HUDEP-2 (cell line): ENCODE measurements at regions not wholly inside any gene's neighbourhood (a gene's known extent, or its start where the extent isn't known, plus 50 kb on each side); places are given as distances from the start of the nearest gene placed in this dataset.
A peak's percentile ranks its signal among the peaks of the same experiment; 100 is the strongest.

ENCODE experiments used
- DNase-seq, 76 experiments: peaks; one replicate each; lab custom pipeline; 2025; ENCODE audit not compliant: unreplicated experiment in 76 of 76; lab: John Stamatoyannopoulos, UW

DNA sequence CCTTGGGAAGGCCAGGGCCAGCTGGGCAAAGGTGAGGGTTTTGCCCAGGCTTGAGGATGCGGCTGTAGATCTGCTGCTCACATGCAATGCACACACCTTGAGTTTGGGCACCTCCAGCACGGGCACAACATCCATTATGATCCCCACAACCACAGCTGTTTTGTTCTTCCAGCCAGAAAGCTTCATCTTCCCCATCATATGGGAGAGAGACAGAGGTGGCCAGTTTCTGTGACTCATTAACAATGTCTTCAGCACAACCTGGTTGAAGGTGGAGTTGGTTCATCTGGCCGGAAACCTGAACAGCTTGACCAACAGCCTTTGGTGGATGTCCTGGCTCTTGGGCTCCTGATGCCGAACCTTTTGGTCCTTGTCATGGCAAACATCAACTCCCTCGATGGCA, 163.7 kb upstream of the CCND2 start:
- DNase-seq = no peak

GRCh38 chr12:4108803-4109345, 164.7 kb upstream of the CCND2 start:
- no peak for DNase-seq

- DNase-seq = no peak
These were observed 165.5 kb upstream of the CCND2 start for GRCh38 chr12:4107911-4108697.

DNA sequence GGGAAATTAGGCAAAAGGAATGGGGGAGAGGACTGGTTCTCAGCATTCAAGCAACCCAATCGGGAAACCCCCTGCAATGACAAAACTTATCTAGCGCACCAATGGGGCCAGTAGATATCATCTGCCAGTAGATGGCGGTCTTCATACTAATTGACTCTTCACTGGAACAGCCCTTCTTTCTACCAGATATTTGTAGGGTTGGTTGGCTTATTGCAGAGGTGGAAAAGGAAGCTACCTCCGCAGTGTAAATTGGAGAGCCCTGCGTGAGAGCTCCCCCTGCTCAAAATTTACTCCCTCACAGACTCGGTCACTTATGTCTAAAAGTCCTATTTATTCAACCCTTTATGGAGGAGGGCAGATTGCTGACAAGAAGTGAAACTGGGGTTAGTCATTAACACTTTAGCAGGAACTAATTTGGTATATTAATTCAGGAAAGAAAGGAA, 166.1 kb upstream of the CCND2 start:
- peak in 63 of 76 experiments; percentile 2 to 78 (median 30) for DNase-seq

DNA sequence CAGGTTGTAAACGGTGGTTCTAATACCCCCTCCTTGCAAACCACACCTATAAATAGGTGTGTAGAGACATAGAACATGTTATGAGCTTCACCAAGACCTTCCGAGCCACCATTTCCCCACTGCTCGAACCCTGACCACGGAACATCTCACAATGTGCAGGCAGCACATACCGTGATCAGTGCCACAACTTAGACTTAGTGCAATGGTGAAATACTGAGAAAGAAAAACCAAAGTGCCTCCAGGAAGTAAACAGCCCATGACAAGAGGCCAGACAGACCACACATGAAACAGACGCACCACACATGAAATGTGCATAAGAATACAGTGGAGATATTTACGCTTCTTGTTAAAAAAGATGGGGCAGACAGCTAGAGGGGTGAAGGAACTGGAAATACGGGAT, 166.9 kb upstream of the CCND2 start:
- DNase-seq = no peak

GRCh38 chr12:4104722-4105244, 168.8 kb upstream of the CCND2 start:
- no peak for DNase-seq

- DNase-seq = no peak
These were observed 174.3 kb upstream of the CCND2 start for GRCh38 chr12:4099276-4099675.

DNA sequence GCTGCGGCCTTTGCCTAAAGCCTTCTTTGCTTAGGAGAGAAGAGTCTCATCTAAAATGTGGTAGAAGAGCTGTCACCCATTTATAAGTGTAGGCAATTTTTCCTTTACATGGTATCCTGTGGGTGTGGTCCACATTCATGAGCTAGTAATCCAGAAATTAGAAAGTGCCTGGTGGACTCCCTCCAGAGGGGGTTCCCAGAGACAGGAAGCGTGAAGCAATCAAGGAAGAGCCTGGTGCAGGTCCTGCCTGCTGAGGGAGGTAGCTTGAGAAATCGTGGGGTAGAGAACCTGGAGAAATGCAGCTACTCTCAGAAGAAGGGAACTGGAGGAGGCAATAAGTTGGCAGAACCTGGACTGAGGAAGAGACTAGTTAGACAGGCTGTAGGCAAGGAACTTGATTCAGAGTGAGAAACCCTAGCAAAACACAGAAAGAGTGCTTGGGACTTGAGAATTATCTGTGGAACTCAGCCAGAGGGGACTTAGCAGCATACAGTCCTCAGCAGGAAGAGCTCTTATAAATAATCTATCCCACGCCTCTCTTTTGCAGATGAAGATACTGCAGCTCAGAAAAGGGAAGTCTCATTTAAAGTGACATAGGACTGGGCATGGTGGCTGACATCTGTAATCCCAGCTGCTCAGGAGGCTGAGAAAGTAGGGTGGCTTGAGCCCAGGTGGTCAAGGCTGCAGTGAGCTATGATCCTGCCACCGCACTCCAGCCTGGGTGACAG, 182.4 kb upstream of the CCND2 start:
- DNase-seq = peak in 1 of 76 experiments; percentile 4

DNA sequence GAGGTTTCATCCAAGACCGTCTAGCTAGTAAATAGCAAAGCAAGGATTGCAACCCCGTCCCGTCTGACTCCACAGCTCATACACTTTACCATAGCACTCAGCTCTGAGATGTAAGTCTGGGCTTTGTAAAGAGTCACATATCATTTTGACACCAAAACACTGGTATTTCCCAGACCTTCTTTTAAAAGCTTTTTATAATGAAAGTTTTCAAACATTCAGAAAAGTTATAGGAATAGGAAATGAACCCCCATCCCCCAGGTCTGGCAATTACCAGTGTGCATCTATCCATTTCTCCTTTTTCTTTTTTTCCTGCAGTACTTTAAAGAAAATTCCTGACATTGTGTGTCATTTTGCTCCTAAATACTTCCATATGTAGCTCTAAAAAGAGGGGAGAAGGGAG, 183.6 kb upstream of the CCND2 start:
- no peak for DNase-seq

GRCh38 chr12:4089121-4089606, 184.4 kb upstream of the CCND2 start:
- DNase-seq = no peak

DNA sequence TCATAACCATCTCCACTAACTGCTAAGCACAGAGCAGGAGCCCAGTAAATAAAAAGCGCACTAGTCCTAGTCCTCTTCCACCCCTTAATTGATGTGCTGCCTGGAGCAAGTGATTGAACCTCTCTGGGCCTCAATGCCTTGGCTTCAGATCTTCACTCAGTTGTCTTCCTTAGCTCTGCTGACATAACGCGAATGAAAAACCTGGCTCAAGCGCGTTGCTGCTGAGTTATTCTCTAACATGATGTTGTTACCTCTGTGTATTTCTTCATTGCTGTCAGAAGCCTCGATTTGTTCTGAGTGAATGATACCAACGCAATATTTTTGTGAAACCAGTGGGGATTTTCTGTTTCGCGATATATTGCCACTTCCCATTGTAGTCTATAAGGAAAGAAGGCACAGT, 185.1 kb upstream of the CCND2 start:
- DNase-seq = no peak

GRCh38 chr12:4086481-4086880, 187.1 kb upstream of the CCND2 start:
- DNase-seq = no peak

- no peak for DNase-seq
These were observed 189.0 kb upstream of the CCND2 start for GRCh38 chr12:4084573-4084972.

DNA sequence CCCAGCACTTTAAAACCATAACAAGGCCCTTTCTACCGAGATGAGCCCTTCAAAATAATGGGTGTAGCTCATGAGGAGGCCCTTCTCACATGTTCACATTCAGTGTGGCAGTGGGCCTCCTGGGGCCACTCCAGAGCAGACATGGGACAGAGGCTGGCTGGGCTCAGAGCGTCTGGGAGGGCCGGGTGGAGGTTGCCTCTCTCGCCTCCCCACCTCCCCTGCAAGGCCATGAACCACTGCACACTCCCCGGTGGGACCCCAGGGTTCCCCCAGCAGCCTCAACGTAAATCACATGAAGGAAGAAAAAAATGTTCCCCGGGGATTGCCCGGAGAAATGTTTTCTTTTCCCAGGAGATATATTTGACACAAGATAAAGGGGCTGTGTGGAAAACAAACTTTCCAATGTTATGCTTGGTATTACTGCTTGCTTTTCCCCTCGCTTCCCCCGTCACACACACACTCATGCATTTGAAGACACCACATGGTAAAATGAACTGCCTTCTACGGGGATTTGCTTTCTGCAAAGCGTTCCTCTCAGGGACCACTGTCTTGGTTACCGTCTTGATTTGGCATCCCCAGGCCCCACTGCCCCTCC, 190.7 kb upstream of the CCND2 start:
- DNase-seq = no peak

DNA sequence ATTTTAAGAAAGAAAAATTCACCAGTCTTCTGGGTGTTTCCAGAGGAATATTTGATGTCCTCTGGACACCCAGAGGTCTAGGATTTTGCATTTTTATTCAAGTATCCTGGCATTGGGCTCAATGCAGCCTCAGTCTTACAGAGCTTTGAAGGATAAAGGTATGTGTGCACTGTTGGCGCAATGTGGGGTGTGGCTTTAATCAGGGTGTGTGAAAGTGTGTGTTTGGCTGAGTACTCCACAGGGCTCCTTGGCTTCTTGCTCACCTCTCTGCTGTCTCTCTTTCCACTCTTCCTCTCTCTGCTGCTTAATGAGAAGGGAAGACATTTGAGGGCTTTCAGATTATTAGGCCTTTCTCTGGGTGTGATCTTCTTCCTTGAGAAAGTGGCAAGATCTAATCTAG, 193.3 kb upstream of the CCND2 start:
- DNase-seq = no peak

DNA sequence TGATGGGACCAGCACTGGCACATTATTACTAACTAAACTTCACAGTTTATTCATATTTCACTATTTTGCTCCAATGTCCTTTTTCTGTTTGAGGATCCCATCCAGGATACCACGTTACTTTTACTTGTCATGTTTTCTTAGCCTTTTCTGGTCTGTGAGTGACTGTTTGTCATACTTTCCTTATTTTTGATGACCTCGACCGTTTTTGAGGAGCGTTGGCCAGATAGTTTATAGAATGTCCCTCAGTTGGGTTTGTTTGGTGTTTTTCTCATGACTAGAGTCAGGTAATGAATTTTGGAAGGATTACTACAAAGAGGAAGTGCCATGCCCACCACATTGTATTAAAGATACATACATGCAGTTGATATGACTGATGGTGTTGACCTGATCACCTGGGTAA, 199.4 kb upstream of the CCND2 start:
- DNase-seq = no peak

DNA sequence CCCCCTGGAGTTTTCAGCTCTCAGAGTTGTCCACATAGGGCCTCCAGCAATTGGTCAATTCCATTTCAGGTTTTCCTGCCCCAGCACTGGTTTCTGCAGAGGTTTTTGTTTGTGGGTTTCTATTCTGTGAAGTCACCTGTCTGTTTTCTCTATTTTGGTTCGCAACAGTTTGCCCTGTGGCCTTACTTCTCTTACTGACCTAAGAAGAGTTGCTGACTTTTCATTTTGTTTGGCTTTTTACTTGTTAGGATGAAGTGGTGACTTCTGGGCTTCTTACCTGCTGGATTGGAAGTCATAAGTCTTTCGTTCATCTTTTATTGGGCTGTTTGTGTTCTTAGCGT, 196.4 kb upstream of the PARP11 start:
- DNase-seq = no peak

DNA sequence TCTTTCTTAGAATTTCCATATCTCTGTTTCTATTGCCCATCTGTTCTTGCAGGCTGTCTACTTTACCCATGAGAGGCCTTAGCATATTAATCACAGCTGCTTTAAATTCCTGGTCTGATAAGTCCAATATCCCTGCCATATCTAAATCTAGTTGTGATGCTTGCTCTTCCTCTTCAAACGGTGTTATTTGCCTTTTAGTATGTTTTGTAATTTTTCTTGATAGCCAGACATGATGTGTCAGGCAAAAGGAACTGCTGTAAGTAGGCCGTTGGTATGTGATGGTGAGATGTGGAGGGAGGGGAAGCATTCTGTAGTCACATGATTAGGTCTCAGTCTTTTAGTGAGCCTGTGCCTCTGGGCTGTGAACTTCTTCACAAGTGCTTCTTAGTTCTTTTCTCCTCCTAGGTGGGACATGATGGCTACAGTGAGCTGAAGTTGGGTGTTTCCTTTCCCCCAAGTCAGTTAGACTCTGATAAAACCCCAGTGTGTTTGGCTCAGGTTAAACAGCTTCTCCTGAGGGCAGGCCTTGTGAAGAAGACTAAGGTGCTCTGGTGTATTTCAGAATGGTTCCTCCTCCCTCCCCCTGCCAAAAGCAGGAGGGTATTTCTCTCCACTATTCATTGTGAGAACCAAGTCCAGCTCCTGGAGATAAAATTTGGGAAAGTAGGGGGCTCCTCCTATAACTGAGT, 195.9 kb upstream of the PARP11 start:
- DNase-seq = no peak

GRCh38 chr12:4064008-4064407, 190.8 kb upstream of the PARP11 start:
- DNase-seq = no peak

- DNase-seq = no peak
These were observed 186.8 kb upstream of the PARP11 start for GRCh38 chr12:4059898-4060568.
